A673 (cell line): ENCODE measurements at regions not wholly inside any gene's neighbourhood (a gene's known extent, or its start where the extent isn't known, plus 50 kb on each side); places are given as distances from the start of the nearest gene placed in this dataset.

Source experiments
- BruUV-seq: library from RNA; stranded (reverse); fragments of 400-500 nt; replicated peaks from 2 replicates; lab custom pipeline; 2021; lab: Mats Ljungman, UMichigan
- CTCF ChIA-PET: fragments of 300-600 bp; sonication (Branson Sonifier 250); formaldehyde crosslinking; loops from one replicate; lab custom pipeline; 2022; ENCODE audit warnings: antibody characterized with exemption; lab: Charles Lee
- POLR2A ChIA-PET: fragments of 300-600 bp; sonication (Branson Sonifier 250); formaldehyde crosslinking; loops from one replicate; lab custom pipeline; 2022; ENCODE audit warnings: antibody characterized with exemption; ENCODE audit not compliant: low non-redundant PET; lab: Charles Lee
- DNase-seq: peaks from one replicate; pipeline ENCODE4 v3.0.0-alpha.2; 2015; ENCODE audit warnings: low spot score
- H3K27ac ChIP-seq: fragments of 200-600 bp; sonication (generic); 2 replicates; pipeline ENCODE4 v1.5.1; 2016; ENCODE audit warnings: mixed run types, low read depth, mild to moderate bottlenecking, mixed read lengths, antibody characterized with exemption, low read length; ENCODE audit not compliant: poor library complexity, severe bottlenecking
- H3K27me3 ChIP-seq: fragments of 200-600 bp; sonication (generic); replicated peaks from 2 replicates; pipeline ENCODE4 v1.6.1; 2017; ENCODE audit warnings: mixed run types, low read depth, mild to moderate bottlenecking, mixed read lengths, antibody characterized with exemption, low read length; ENCODE audit not compliant: insufficient read depth, poor library complexity
- H3K36me3 ChIP-seq: fragments of 200-600 bp; sonication (generic); 2 replicates; pipeline ENCODE4 v1.6.1; 2016; ENCODE audit warnings: mixed run types, mild to moderate bottlenecking, mixed read lengths, antibody characterized with exemption, low read length; ENCODE audit not compliant: insufficient read depth, poor library complexity, severe bottlenecking
- H3K4me1 ChIP-seq: fragments of 200-600 bp; sonication (generic); 2 replicates; pipeline ENCODE4 v1.6.1; 2017; ENCODE audit warnings: mixed run types, mild to moderate bottlenecking, mixed read lengths, antibody characterized with exemption, low read length; ENCODE audit not compliant: insufficient read depth, poor library complexity, severe bottlenecking
- H3K4me3 ChIP-seq: fragments of 200-600 bp; sonication (generic); 2 replicates; pipeline ENCODE4 v1.5.1; 2016; ENCODE audit warnings: low read depth, mixed run types, mild to moderate bottlenecking, mixed read lengths, low read length; ENCODE audit not compliant: poor library complexity, severe bottlenecking
- H3K9me3 ChIP-seq: fragments of 200-600 bp; sonication (generic); 2 replicates; pipeline ENCODE4 v1.6.1; 2016; ENCODE audit warnings: mixed run types, low read depth, mild to moderate bottlenecking, mixed read lengths, antibody characterized with exemption, low read length; ENCODE audit not compliant: poor library complexity, severe bottlenecking
- EZH2 ChIP-seq: fragments of 200-600 bp; sonication (generic); IDR thresholded peaks from 2 replicates; pipeline ENCODE4 v1.6.1; 2017; ENCODE audit warnings: borderline replicate concordance, low read depth, mild to moderate bottlenecking, mixed read lengths, antibody characterized with exemption, low read length; ENCODE audit not compliant: poor library complexity, severe bottlenecking
- intact Hi-C: fragments of 100-400 bp; cut with micrococcal nuclease; formaldehyde crosslinking; loops from one replicate; pipeline ENCODE4 v1.10.0; 2022; ENCODE audit not compliant: unreplicated experiment
- TF ChIP-seq, protein P1 (sequence below): fragments of 300-800, 200-600 bp; sonication (generic); conservative IDR thresholded peaks from 2 replicates; pipeline ENCODE4 v1.5.1; 2017; ENCODE audit warnings: low read depth, mild to moderate bottlenecking, antibody characterized with exemption, low read length, moderate library complexity, mixed read lengths

DNA sequence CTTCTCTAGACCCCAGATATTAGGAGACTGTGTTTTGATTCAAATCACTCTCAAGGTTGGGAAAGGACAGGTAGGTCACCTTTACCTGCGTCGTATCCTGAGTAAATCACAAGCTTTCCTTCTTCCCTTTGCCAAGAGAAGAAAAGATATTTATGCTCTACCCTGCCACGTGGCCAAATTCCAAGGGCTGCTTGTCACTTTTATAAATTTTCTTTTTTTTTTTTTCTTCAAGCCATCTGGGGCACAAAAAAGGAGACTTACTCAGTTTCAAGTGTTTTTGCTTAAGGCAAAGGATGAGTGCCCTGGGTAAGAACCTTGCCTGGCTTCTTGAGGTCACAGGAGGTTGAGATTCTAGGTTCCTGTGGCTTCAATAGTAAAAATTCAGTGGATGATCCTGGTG lies 285.1 kb downstream of the TMEM114 start:
- intact Hi-C loops = no loop called here
- Histone ChIP-seq H3K27me3 (peaks cover 37% of the 10 kb centered on the region), H3K4me1 (no peaks in the 10 kb centered on the region), H3K27ac (no peak overlapping the region), H3K4me3 (no peak overlapping the region), H3K36me3 (no peaks in the 10 kb centered on the region), H3K9me3 (no peaks in the 10 kb centered on the region)
- BruUV-seq = no TSS peak
- no peak for TF ChIP-seq EZH2
- TF ChIP-seq, protein P1, sequence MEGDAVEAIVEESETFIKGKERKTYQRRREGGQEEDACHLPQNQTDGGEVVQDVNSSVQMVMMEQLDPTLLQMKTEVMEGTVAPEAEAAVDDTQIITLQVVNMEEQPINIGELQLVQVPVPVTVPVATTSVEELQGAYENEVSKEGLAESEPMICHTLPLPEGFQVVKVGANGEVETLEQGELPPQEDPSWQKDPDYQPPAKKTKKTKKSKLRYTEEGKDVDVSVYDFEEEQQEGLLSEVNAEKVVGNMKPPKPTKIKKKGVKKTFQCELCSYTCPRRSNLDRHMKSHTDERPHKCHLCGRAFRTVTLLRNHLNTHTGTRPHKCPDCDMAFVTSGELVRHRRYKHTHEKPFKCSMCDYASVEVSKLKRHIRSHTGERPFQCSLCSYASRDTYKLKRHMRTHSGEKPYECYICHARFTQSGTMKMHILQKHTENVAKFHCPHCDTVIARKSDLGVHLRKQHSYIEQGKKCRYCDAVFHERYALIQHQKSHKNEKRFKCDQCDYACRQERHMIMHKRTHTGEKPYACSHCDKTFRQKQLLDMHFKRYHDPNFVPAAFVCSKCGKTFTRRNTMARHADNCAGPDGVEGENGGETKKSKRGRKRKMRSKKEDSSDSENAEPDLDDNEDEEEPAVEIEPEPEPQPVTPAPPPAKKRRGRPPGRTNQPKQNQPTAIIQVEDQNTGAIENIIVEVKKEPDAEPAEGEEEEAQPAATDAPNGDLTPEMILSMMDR = no peak
- DNase-seq = no peak
- CTCF ChIA-PET = no interaction called here
- POLR2A ChIA-PET = no interaction called here

DNA sequence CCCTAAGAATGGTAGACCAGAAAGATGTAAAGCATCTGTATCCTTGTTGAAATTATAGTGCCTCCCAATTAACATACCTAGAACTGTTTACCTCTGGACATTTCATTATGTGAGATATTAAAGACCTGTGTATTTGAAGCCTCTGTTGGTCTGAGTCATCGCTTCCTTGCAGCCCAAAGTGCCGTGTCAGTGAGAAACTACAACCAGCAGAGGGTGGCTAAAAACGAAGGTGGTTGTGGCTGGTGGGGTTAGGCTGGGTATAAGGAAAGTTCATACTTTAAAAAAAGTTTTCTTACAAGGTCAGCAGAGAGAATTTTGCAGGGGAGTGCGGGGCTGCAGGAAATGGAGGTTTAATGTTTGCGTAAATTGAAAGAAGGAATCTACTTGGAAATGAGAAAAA lies 290.7 kb downstream of the TMEM114 start:
- ChIA-PET POLR2A (no interaction called here), CTCF (no interaction called here)
- TF ChIP-seq EZH2 = no peak
- TF ChIP-seq, protein P1 = no peak
- intact Hi-C loops = no loop called here
- Histone ChIP-seq H3K4me3 (no peak overlapping the region), H3K4me1 (no peaks in the 10 kb centered on the region), H3K36me3 (no peaks in the 10 kb centered on the region), H3K27ac (no peak overlapping the region), H3K27me3 (peaks cover 17% of the 10 kb centered on the region), H3K9me3 (no peaks in the 10 kb centered on the region)
- no peak for DNase-seq
- no TSS peak for BruUV-seq

- CTCF ChIA-PET = no interaction called here
- POLR2A ChIA-PET = interaction anchor here (0.6 kb wide), 1 partner anchor 97 kb away, joined by 3 read pairs; no protein-coding TSS in a partner anchor
- intact Hi-C loops = no loop called here
- Histone ChIP-seq H3K36me3 (no peaks in the 10 kb centered on the region), H3K4me3 (no peak overlapping the region), H3K27me3 (no peaks in the 10 kb centered on the region), H3K4me1 (no peaks in the 10 kb centered on the region), H3K27ac (no peak overlapping the region), H3K9me3 (no peaks in the 10 kb centered on the region)
- no TSS peak for BruUV-seq
- no peak for TF ChIP-seq EZH2
- TF ChIP-seq, protein P1 = no peak
- no peak for DNase-seq
Observed at GRCh38 chr16:8295513-8296237, 294.6 kb downstream of the TMEM114 start.
